Smooth muscle cell of the brain vasculature (primary cell): ENCODE measurements at regions not wholly inside any gene's neighbourhood (a gene's known extent, or its start where the extent isn't known, plus 50 kb on each side); places are given as distances from the start of the nearest gene placed in this dataset.

ENCODE experiments used
- DNase-seq: peaks from one replicate; pipeline ENCODE4 v3.0.0-alpha.2; 2012; ENCODE audit warnings: low read depth, low spot score

- DNase-seq = no peak
Measured at GRCh38 chr11:70535191-70535971, 137.1 kb downstream of the CTTN start.

GRCh38 chr11:70536051-70536877 is 137.9 kb downstream of the CTTN start:
- DNase-seq = no peak

- DNase-seq = no peak
Measured at GRCh38 chr11:70537576-70538571, 139.5 kb downstream of the CTTN start.

GRCh38 chr11:70538641-70539359 is 140.5 kb downstream of the CTTN start:
- no peak for DNase-seq

- DNase-seq = no peak
Measured at GRCh38 chr11:70539360-70540095, 141.2 kb downstream of the CTTN start.

GRCh38 chr11:70540196-70540595 is 141.9 kb downstream of the CTTN start:
- no peak for DNase-seq

- DNase-seq = no peak
Measured at GRCh38 chr11:70541176-70541575, 142.8 kb downstream of the CTTN start.

GRCh38 chr11:70541699-70542098 is 143.4 kb downstream of the CTTN start:
- no peak for DNase-seq

GRCh38 chr11:70542406-70542805 is 144.1 kb downstream of the CTTN start:
- DNase-seq = no peak

GRCh38 chr11:70542811-70543210 is 144.5 kb downstream of the CTTN start:
- no peak for DNase-seq

GRCh38 chr11:70543611-70544010 is 145.3 kb downstream of the CTTN start:
- DNase-seq = no peak

GRCh38 chr11:70544067-70544773 is 145.9 kb downstream of the CTTN start:
- no peak for DNase-seq

- no peak for DNase-seq
Measured at GRCh38 chr11:70544774-70545609, 146.7 kb downstream of the CTTN start.

GRCh38 chr11:70545610-70545912 is 147.2 kb downstream of the CTTN start:
- no peak for DNase-seq

GRCh38 chr11:70546191-70546940 is 148.0 kb downstream of the CTTN start:
- DNase-seq = no peak

- DNase-seq = no peak
Measured at GRCh38 chr11:70547386-70547785, 149.1 kb downstream of the CTTN start.

- DNase-seq = no peak
Measured at GRCh38 chr11:70547821-70548670, 149.7 kb downstream of the CTTN start.
